SK-N-SH treated with all-trans-retinoic acid at 6 μM for 48 hours (cell line): ENCODE measurements at regions not wholly inside any gene's neighbourhood (a gene's known extent, or its start where the extent isn't known, plus 50 kb on each side); places are given as distances from the start of the nearest gene placed in this dataset.

Experiments
- CREB5 ChIP-seq: fragments of 250-450 bp; sonication (Bioruptor Pico); IDR thresholded peaks from 2 replicates; pipeline ENCODE4 v1.5.1; 2020; ENCODE audit warnings: low read depth, mild to moderate bottlenecking, moderate library complexity
- ISL1 ChIP-seq: fragments of 250-450 bp; sonication (Bioruptor Pico); IDR thresholded peaks from 2 replicates; pipeline ENCODE4 v2.1.2; 2022; ENCODE audit warnings: mild to moderate bottlenecking, moderate library complexity
- RARB ChIP-seq: fragments of 250-450 bp; sonication (Bioruptor Pico); IDR thresholded peaks from 2 replicates; pipeline ENCODE4 v1.8.0; 2021; ENCODE audit warnings: mild to moderate bottlenecking, moderate library complexity
- SNAI2 ChIP-seq: fragments of 250-450 bp; sonication (Bioruptor Pico); IDR thresholded peaks from 2 replicates; pipeline ENCODE4 v1.5.0; 2020; ENCODE audit warnings: mild to moderate bottlenecking, moderate library complexity
- TCF4 ChIP-seq: fragments of 250-450 bp; sonication (Bioruptor Pico); IDR thresholded peaks from 2 replicates; pipeline ENCODE4 v1.8.0; 2021; ENCODE audit warnings: mild to moderate bottlenecking, moderate library complexity, borderline replicate concordance
- ZFP3 ChIP-seq: fragments of 250-450 bp; sonication (Bioruptor Pico); IDR thresholded peaks from 2 replicates; pipeline ENCODE4 v1.5.0; 2020; ENCODE audit warnings: mild to moderate bottlenecking, moderate library complexity
- ZFP30 ChIP-seq: fragments of 450-650 bp; formaldehyde crosslinking; IDR thresholded peaks from 2 replicates; pipeline ENCODE4 v1.5.0; 2022; ENCODE audit warnings: mild to moderate bottlenecking, moderate library complexity
- ZNF565 ChIP-seq: fragments of 450-650 bp; formaldehyde crosslinking; conservative IDR thresholded peaks from 2 replicates; pipeline ENCODE4 v1.5.0; 2020; ENCODE audit warnings: low read depth, mild to moderate bottlenecking, moderate library complexity
- ZNF70 ChIP-seq: fragments of 450-650 bp; formaldehyde crosslinking; IDR thresholded peaks from 2 replicates; pipeline ENCODE4 v1.5.0; 2020; ENCODE audit warnings: mild to moderate bottlenecking, moderate library complexity
- TF ChIP-seq, protein P1 (sequence below): fragments of 250-450 bp; sonication (Bioruptor Pico); IDR thresholded peaks from 2 replicates; pipeline ENCODE4 v1.8.0; 2020; ENCODE audit warnings: mild to moderate bottlenecking, moderate library complexity, borderline replicate concordance
- TF ChIP-seq, protein P2 (sequence below): fragments of 250-450 bp; sonication (Bioruptor Pico); IDR thresholded peaks from 2 replicates; pipeline ENCODE4 v1.8.0; 2021; ENCODE audit warnings: low read depth, mild to moderate bottlenecking, moderate library complexity, borderline replicate concordance

DNA sequence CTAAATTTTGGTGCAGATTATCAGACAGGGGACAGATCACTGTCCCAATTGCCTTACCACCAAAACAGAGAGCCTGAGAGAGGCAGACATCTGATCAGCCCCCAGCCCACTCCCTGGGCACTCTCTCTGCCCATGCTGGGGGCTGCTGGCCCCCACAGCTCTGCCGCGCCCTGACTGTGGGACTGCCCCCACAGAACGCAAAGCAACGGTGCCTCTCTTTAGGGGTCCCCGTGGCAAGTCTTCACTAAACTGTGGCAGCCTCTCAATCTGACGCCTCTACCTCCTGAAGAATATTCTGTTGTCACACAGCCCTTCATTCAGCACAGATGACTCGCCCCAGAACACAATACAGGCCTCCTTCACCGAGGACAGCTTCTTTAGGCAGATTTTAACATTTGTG is 197.4 kb downstream of the ERCC6L2 start:
- TF ChIP-seq ZNF565: no peak
- TF ChIP-seq RARB (CRISPR knock-in tag): no peak
- TF ChIP-seq, protein P1, sequence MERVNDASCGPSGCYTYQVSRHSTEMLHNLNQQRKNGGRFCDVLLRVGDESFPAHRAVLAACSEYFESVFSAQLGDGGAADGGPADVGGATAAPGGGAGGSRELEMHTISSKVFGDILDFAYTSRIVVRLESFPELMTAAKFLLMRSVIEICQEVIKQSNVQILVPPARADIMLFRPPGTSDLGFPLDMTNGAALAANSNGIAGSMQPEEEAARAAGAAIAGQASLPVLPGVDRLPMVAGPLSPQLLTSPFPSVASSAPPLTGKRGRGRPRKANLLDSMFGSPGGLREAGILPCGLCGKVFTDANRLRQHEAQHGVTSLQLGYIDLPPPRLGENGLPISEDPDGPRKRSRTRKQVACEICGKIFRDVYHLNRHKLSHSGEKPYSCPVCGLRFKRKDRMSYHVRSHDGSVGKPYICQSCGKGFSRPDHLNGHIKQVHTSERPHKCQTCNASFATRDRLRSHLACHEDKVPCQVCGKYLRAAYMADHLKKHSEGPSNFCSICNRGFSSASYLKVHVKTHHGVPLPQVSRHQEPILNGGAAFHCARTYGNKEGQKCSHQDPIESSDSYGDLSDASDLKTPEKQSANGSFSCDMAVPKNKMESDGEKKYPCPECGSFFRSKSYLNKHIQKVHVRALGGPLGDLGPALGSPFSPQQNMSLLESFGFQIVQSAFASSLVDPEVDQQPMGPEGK: no peak
- TF ChIP-seq ISL1 (CRISPR knock-in tag): no peak
- TF ChIP-seq CREB5 (CRISPR knock-in tag): no peak
- TF ChIP-seq ZNF70: no peak
- no peak for TF ChIP-seq TCF4
- no peak for TF ChIP-seq ZFP3 (CRISPR knock-in tag)
- TF ChIP-seq ZFP30: no peak
- TF ChIP-seq, protein P2, sequence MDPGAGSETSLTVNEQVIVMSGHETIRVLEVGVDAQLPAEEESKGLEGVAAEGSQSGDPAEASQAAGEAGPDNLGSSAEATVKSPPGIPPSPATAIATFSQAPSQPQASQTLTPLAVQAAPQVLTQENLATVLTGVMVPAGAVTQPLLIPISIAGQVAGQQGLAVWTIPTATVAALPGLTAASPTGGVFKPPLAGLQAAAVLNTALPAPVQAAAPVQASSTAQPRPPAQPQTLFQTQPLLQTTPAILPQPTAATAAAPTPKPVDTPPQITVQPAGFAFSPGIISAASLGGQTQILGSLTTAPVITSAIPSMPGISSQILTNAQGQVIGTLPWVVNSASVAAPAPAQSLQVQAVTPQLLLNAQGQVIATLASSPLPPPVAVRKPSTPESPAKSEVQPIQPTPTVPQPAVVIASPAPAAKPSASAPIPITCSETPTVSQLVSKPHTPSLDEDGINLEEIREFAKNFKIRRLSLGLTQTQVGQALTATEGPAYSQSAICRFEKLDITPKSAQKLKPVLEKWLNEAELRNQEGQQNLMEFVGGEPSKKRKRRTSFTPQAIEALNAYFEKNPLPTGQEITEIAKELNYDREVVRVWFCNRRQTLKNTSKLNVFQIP (CRISPR knock-in tag): no peak
- TF ChIP-seq SNAI2 (CRISPR knock-in tag): no peak
